Stimulated activated CD4-positive, alpha-beta T cell treated with anti-CD3 and anti-CD28 coated beads, Interleukin-4, amount 100 ng/mL, for 24 hours (primary cell): ENCODE measurements at regions not wholly inside any gene's neighbourhood (a gene's known extent, or its start where the extent isn't known, plus 50 kb on each side); places are given as distances from the start of the nearest gene placed in this dataset.
"Not testable (repeated sequence)": the region's sequence is repeated elsewhere in the genome, so short reads cannot be mapped to it uniquely, and the experiment has no call there.

Experiments
- DNase-seq: peaks from one replicate; pipeline ENCODE4 v3.0.0-alpha.2; 2020

- DNase-seq: no peak
Observed at GRCh38 chr2:11998218-11998617, 251.8 kb downstream of the LPIN1 start.

GRCh38 chr2:11998626-11999378 is 252.4 kb downstream of the LPIN1 start:
- DNase-seq: no peak

- no peak for DNase-seq
Observed at GRCh38 chr2:12001621-12002020, 255.2 kb downstream of the LPIN1 start.

- no peak for DNase-seq
Observed at GRCh38 chr2:12002215-12002614, 255.8 kb downstream of the LPIN1 start.

- DNase-seq: no peak
Observed at GRCh38 chr2:12004713-12005112, 258.3 kb downstream of the LPIN1 start.

- DNase-seq: peak; percentile 84
Observed at GRCh38 chr2:12005886-12006681, 259.7 kb downstream of the LPIN1 start.

GRCh38 chr2:12006850-12007249 is 260.4 kb downstream of the LPIN1 start:
- no peak for DNase-seq

- no peak for DNase-seq
Observed at GRCh38 chr2:12007282-12007681, 260.9 kb downstream of the LPIN1 start.

GRCh38 chr2:12008425-12009061 is 262.1 kb downstream of the LPIN1 start:
- DNase-seq: no peak

GRCh38 chr2:12009323-12009905 is 263.0 kb downstream of the LPIN1 start:
- no peak for DNase-seq

GRCh38 chr2:12010059-12010458 is 263.6 kb downstream of the LPIN1 start:
- DNase-seq: no peak

- DNase-seq: no peak
Observed at GRCh38 chr2:12010779-12011178, 264.3 kb downstream of the LPIN1 start.

- no peak for DNase-seq
Observed at GRCh38 chr2:12014088-12014960, 267.9 kb downstream of the LPIN1 start.

- DNase-seq: no peak
Observed at GRCh38 chr2:12017499-12018157, 271.2 kb downstream of the LPIN1 start.

- not testable (repeated sequence) for DNase-seq
Observed at GRCh38 chr2:12018726-12019125, 272.3 kb downstream of the LPIN1 start.

- no peak for DNase-seq
Observed at GRCh38 chr2:12020833-12021469, 274.5 kb downstream of the LPIN1 start.

- not testable (repeated sequence) for DNase-seq
Observed at GRCh38 chr2:12024197-12024907, 277.9 kb downstream of the LPIN1 start.

- no peak for DNase-seq
Observed at GRCh38 chr2:12027136-12027535, 280.7 kb downstream of the LPIN1 start.

- DNase-seq: no peak
Observed at GRCh38 chr2:12031866-12032265, 285.4 kb downstream of the LPIN1 start.

GRCh38 chr2:12032398-12032797 is 286.0 kb downstream of the LPIN1 start:
- DNase-seq: no peak

GRCh38 chr2:12032975-12033374 is 286.5 kb downstream of the LPIN1 start:
- no peak for DNase-seq
